ENCODE measurements at regions not wholly inside any gene's neighbourhood (a gene's known extent, or its start where the extent isn't known, plus 50 kb on each side); places are given as distances from the start of the nearest gene placed in this dataset.

GRCh38 chr14:53610947-53611346 lies 345.7 kb downstream of the BMP4 start:
- FAIRE-seq = no peak
- H3K4me1 ChIP-seq (replicated peaks in 1 of 2; ENCODE audit: control insufficient read depth in 2 of 2, insufficient read depth in 2 of 2, low read length in 2 of 2) = no peaks in the 10 kb centered on the region
- no peak overlapping the region for H3K4me2 ChIP-seq (ENCODE audit: insufficient read depth, low read length)
- no peaks in the 10 kb centered on the region for H3K27me3 ChIP-seq (ENCODE audit: control insufficient read depth in 2 of 2, insufficient read depth in 2 of 2, low read length in 2 of 2)
- no peak for ATAC-seq
- H3K27ac ChIP-seq (ENCODE audit: extremely low read depth, low read depth, low read length) = no peak overlapping the region
- no peaks in the 10 kb centered on the region for H3K36me3 ChIP-seq (ENCODE audit: control insufficient read depth, insufficient read depth, low read length)
- no peak for DNase-seq (ENCODE audit: extremely low read depth in 1 of 4, low spot score in 3 of 4)
- no TSS peak for BruUV-seq (replicated peaks)
- no peak overlapping the region for H3K9ac ChIP-seq (ENCODE audit: insufficient read depth in 1 of 2, low read depth in 2 of 2, low read length in 2 of 2)
- TF ChIP-seq ZNF143 (CRISPR knock-in tag; IDR thresholded peaks at IDR 0.05) = no peak
- no peak for TF ChIP-seq SREBF2 (CRISPR knock-in tag; IDR thresholded peaks at IDR 0.05)
- TF ChIP-seq, protein P1, sequence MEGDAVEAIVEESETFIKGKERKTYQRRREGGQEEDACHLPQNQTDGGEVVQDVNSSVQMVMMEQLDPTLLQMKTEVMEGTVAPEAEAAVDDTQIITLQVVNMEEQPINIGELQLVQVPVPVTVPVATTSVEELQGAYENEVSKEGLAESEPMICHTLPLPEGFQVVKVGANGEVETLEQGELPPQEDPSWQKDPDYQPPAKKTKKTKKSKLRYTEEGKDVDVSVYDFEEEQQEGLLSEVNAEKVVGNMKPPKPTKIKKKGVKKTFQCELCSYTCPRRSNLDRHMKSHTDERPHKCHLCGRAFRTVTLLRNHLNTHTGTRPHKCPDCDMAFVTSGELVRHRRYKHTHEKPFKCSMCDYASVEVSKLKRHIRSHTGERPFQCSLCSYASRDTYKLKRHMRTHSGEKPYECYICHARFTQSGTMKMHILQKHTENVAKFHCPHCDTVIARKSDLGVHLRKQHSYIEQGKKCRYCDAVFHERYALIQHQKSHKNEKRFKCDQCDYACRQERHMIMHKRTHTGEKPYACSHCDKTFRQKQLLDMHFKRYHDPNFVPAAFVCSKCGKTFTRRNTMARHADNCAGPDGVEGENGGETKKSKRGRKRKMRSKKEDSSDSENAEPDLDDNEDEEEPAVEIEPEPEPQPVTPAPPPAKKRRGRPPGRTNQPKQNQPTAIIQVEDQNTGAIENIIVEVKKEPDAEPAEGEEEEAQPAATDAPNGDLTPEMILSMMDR (IDR thresholded peaks at IDR 0.05 in 2 of 3, conservative IDR thresholded peaks at IDR 0.05 in 1 of 3; ENCODE audit: insufficient read depth in 2 of 3, low read depth in 1 of 3, low read length in 3 of 3) = no peak
- TF ChIP-seq SMAD4 (CRISPR knock-in tag; conservative IDR thresholded peaks at IDR 0.05) = no peak
- TF ChIP-seq SAP30 (IDR thresholded peaks at IDR 0.05; ENCODE audit: borderline replicate concordance, insufficient read depth, low read depth, low read length, poor library complexity, severe bottlenecking) = no peak
- TF ChIP-seq L3MBTL2 (IDR thresholded peaks at IDR 0.05) = no peak
- TF ChIP-seq ZNF12 (CRISPR knock-in tag; IDR thresholded peaks at IDR 0.05) = no peak
- no peak for TF ChIP-seq EP400 (IDR thresholded peaks at IDR 0.05)
- TF ChIP-seq ZNF3 (CRISPR knock-in tag; IDR thresholded peaks at IDR 0.05) = no peak
- TF ChIP-seq, protein P2, sequence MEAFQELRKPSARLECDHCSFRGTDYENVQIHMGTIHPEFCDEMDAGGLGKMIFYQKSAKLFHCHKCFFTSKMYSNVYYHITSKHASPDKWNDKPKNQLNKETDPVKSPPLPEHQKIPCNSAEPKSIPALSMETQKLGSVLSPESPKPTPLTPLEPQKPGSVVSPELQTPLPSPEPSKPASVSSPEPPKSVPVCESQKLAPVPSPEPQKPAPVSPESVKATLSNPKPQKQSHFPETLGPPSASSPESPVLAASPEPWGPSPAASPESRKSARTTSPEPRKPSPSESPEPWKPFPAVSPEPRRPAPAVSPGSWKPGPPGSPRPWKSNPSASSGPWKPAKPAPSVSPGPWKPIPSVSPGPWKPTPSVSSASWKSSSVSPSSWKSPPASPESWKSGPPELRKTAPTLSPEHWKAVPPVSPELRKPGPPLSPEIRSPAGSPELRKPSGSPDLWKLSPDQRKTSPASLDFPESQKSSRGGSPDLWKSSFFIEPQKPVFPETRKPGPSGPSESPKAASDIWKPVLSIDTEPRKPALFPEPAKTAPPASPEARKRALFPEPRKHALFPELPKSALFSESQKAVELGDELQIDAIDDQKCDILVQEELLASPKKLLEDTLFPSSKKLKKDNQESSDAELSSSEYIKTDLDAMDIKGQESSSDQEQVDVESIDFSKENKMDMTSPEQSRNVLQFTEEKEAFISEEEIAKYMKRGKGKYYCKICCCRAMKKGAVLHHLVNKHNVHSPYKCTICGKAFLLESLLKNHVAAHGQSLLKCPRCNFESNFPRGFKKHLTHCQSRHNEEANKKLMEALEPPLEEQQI (IDR thresholded peaks at IDR 0.05) = no peak
- no peak for TF ChIP-seq BCOR (IDR thresholded peaks at IDR 0.05)
- intact Hi-C loops (cut with micrococcal nuclease) (no loop called here), in situ Hi-C loops (cut with MboI) (no loop called here)
- no peaks in the 10 kb centered on the region for H3K9me1 ChIP-seq (ENCODE audit: control insufficient read depth, insufficient read depth, low read length)
- H3K9me3 ChIP-seq (replicated peaks; ENCODE audit: control insufficient read depth, insufficient read depth, low read depth, low read length) = no peaks in the 10 kb centered on the region
- ChIA-PET POLR2A (no interaction called here), CTCF (ENCODE audit: low intra/inter-chr PET ratio) (no interaction called here)
- H4K20me1 ChIP-seq (replicated peaks; ENCODE audit: control insufficient read depth, insufficient read depth, low read length) = no peaks in the 10 kb centered on the region
- no peak overlapping the region for H2AFZ ChIP-seq (ENCODE audit: low read depth, low read length)
- no peaks in the 10 kb centered on the region for H3K79me2 ChIP-seq (ENCODE audit: control insufficient read depth, insufficient read depth, low read length)
- H3K4me3 ChIP-seq = no peak overlapping the region
